ENCODE measurements at regions not wholly inside any gene's neighbourhood (a gene's known extent, or its start where the extent isn't known, plus 50 kb on each side); places are given as distances from the start of the nearest gene placed in this dataset.

DNA sequence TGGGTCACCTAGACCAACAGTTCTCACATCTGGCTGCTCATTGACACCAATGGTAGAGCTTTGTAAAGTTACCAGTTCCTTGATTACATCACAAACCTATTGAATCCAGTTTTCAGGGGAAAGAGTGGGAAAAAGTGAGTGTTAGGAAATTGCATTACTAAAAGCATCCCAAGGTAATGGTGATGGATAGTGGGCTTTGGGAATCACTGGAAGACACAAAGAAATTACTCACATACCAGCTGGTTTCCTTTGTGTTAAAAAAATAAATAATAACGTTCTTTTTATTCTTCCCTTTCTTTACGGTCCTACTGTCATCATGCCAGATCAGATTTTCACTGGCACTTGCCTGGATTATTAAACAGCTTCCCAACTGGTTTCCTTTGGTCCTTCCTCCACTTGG is 370.7 kb downstream of the RFPL4B start (continued):
- TF ChIP-seq ZBTB33 (IDR thresholded peaks at IDR 0.05; ENCODE audit: extremely low read depth, insufficient replicate concordance, low read length) (no peak), JUND (IDR thresholded peaks at IDR 0.05) (no peak), CBX3 (IDR thresholded peaks at IDR 0.05; ENCODE audit: low read depth) (no peak), RAD21 (IDR thresholded peaks at IDR 0.05; ENCODE audit: low read depth) (no peak), ZFX (IDR thresholded peaks at IDR 0.05) (no peak), POLR2AphosphoS5 (IDR thresholded peaks at IDR 0.05; ENCODE audit: low read depth, low read length) (no peak), SRF (IDR thresholded peaks at IDR 0.05; ENCODE audit: low read depth) (no peak)

GRCh38 chr6:112725541-112726085 is 378.5 kb downstream of the RFPL4B start:
- Histone ChIP-seq H4K20me1 (ENCODE audit: insufficient read depth) (no peaks in the 10 kb centered on the region), H3K79me2 (ENCODE audit: insufficient read depth, low read length) (no peaks in the 10 kb centered on the region), H3K9me2 (ENCODE audit: insufficient read depth) (no peaks in the 10 kb centered on the region), H3K27ac (ENCODE audit: low read depth, low read length) (no peak overlapping the region), H3K4me3 (replicated peaks in 1 of 2; ENCODE audit: low read depth in 1 of 2, low read length in 2 of 2) (no peak overlapping the region), H3K4me2 (ENCODE audit: low read length) (no peak overlapping the region), H3K9ac (ENCODE audit: low read length) (no peak overlapping the region), H2AFZ (ENCODE audit: low read depth, low read length, poor library complexity, severe bottlenecking) (no peak overlapping the region), H3K4me1 (ENCODE audit: control insufficient read depth in 1 of 2, insufficient read depth in 2 of 2, low read length in 2 of 2) (no peaks in the 10 kb centered on the region), H3K36me3 (ENCODE audit: control insufficient read depth in 1 of 2, insufficient read depth in 2 of 2, low read length in 2 of 2) (no peaks in the 10 kb centered on the region), H3K9me3 (ENCODE audit: control insufficient read depth in 1 of 2, insufficient read depth in 1 of 2, low read depth in 1 of 2, low read length in 2 of 2) (no peaks in the 10 kb centered on the region), H3K27me3 (ENCODE audit: insufficient read depth, low read length) (no peaks in the 10 kb centered on the region)
- ChIA-PET RAD21 (ENCODE audit: low non-redundant PET in 1 of 2, low total read pairs in 2 of 2, uncharacterized antibody in 2 of 2, unreplicated experiment in 2 of 2) (no interaction called here), CTCF (no interaction called here), POLR2A (no interaction called here)
- no peak for ATAC-seq
- no peak for DNase-seq (ENCODE audit: low read depth, low spot score)
- TF ChIP-seq ELF1 (IDR thresholded peaks at IDR 0.05; ENCODE audit: borderline replicate concordance, low read depth): no peak
- no peak for TF ChIP-seq EZH2 (IDR thresholded peaks at IDR 0.05)
- TF ChIP-seq, protein P1, sequence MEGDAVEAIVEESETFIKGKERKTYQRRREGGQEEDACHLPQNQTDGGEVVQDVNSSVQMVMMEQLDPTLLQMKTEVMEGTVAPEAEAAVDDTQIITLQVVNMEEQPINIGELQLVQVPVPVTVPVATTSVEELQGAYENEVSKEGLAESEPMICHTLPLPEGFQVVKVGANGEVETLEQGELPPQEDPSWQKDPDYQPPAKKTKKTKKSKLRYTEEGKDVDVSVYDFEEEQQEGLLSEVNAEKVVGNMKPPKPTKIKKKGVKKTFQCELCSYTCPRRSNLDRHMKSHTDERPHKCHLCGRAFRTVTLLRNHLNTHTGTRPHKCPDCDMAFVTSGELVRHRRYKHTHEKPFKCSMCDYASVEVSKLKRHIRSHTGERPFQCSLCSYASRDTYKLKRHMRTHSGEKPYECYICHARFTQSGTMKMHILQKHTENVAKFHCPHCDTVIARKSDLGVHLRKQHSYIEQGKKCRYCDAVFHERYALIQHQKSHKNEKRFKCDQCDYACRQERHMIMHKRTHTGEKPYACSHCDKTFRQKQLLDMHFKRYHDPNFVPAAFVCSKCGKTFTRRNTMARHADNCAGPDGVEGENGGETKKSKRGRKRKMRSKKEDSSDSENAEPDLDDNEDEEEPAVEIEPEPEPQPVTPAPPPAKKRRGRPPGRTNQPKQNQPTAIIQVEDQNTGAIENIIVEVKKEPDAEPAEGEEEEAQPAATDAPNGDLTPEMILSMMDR (IDR thresholded peaks at IDR 0.05 in 2 of 3, conservative IDR thresholded peaks at IDR 0.05 in 1 of 3; ENCODE audit: borderline replicate concordance in 1 of 3, insufficient read depth in 1 of 3, low read depth in 2 of 3, low read length in 2 of 3): no peak
- no peak for TF ChIP-seq YY1 (IDR thresholded peaks at IDR 0.05; ENCODE audit: extremely low read depth, insufficient replicate concordance, low read depth, low read length)
- no peak for TF ChIP-seq ZNF274 (IDR thresholded peaks at IDR 0.05; ENCODE audit: low read depth, low read length)
- TF ChIP-seq TCF7L2 (IDR thresholded peaks at IDR 0.05; ENCODE audit: borderline replicate concordance, extremely low read depth, insufficient read depth, insufficient read length): no peak
- no peak for TF ChIP-seq CBX3 (IDR thresholded peaks at IDR 0.05; ENCODE audit: low read depth)
- intact Hi-C loops (cut with micrococcal nuclease): no loop called here
- BruUV-seq (replicated peaks): no TSS peak
